ENCODE measurements at regions not wholly inside any gene's neighbourhood (a gene's known extent, or its start where the extent isn't known, plus 50 kb on each side); places are given as distances from the start of the nearest gene placed in this dataset.

GRCh38 chr2:195494451-195494850, 162.6 kb upstream of the SLC39A10 start:
- no peak for TF ChIP-seq POLR2AphosphoS5 (IDR thresholded peaks at IDR 0.05)
- no peak for TF ChIP-seq POLR2A (IDR thresholded peaks at IDR 0.05)
- TF ChIP-seq, protein P1, sequence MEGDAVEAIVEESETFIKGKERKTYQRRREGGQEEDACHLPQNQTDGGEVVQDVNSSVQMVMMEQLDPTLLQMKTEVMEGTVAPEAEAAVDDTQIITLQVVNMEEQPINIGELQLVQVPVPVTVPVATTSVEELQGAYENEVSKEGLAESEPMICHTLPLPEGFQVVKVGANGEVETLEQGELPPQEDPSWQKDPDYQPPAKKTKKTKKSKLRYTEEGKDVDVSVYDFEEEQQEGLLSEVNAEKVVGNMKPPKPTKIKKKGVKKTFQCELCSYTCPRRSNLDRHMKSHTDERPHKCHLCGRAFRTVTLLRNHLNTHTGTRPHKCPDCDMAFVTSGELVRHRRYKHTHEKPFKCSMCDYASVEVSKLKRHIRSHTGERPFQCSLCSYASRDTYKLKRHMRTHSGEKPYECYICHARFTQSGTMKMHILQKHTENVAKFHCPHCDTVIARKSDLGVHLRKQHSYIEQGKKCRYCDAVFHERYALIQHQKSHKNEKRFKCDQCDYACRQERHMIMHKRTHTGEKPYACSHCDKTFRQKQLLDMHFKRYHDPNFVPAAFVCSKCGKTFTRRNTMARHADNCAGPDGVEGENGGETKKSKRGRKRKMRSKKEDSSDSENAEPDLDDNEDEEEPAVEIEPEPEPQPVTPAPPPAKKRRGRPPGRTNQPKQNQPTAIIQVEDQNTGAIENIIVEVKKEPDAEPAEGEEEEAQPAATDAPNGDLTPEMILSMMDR (IDR thresholded peaks at IDR 0.05): no peak

Measured in stomach (tissue), 4 donors.